ENCODE measurements at regions not wholly inside any gene's neighbourhood (a gene's known extent, or its start where the extent isn't known, plus 50 kb on each side); places are given as distances from the start of the nearest gene placed in this dataset.

GRCh38 chr3:34396288-34396687 lies 597.9 kb downstream of the PDCD6IP start:
- H3K4me1 ChIP-seq (ENCODE audit: insufficient read depth), result no peaks in the 10 kb centered on the region
- no peaks in the 10 kb centered on the region for H3K9me2 ChIP-seq (ENCODE audit: insufficient read depth)
- H3K36me3 ChIP-seq (ENCODE audit: insufficient read depth), result no peaks in the 10 kb centered on the region
- H3K4me2 ChIP-seq, result no peak overlapping the region
- no peaks in the 10 kb centered on the region for H3F3A ChIP-seq (replicated peaks; ENCODE audit: low read depth)
- DNase-seq (ENCODE audit: low spot score) (no peak), ATAC-seq (no peak)
- no peaks in the 10 kb centered on the region for H3K27me3 ChIP-seq (ENCODE audit: insufficient read depth)
- Mint-ChIP-seq H3K4me1 (no peaks in the 10 kb centered on the region), H3K9me3 (no peaks in the 10 kb centered on the region; the same call in 1 of the 3 replicates), H3K36me3 (ENCODE audit: low read depth) (no peaks in the 10 kb centered on the region; the same call in 2 of the 3 replicates), H3K4me3 (no peak overlapping the region), H3K27me3 (ENCODE audit: insufficient read depth, low read depth, poor library complexity) (peaks cover 8% of the 10 kb centered on the region), H3K27ac (no peak overlapping the region)
- H4K20me1 ChIP-seq (replicated peaks; ENCODE audit: insufficient read depth), result no peaks in the 10 kb centered on the region
- H3K79me2 ChIP-seq (replicated peaks; ENCODE audit: insufficient read depth), result no peaks in the 10 kb centered on the region
- H2AFZ ChIP-seq, result no peak overlapping the region
- no peak overlapping the region for H3K4me3 ChIP-seq
- no peak for TF ChIP-seq ZNF462 (CRISPR knock-in tag; IDR thresholded peaks at IDR 0.05)
- TF ChIP-seq EZH2phosphoT487 (IDR thresholded peaks at IDR 0.05; ENCODE audit: unreplicated experiment), result no peak
- no peak for TF ChIP-seq STAT1 (IDR thresholded peaks at IDR 0.05; ENCODE audit: unreplicated experiment)
- no peak for TF ChIP-seq ETS1 (IDR thresholded peaks at IDR 0.05)
- no peak for TF ChIP-seq POLR2AphosphoS5 (IDR thresholded peaks at IDR 0.05; ENCODE audit: low read depth)
- no peak for TF ChIP-seq EZH2 (IDR thresholded peaks at IDR 0.05; ENCODE audit: low read depth, unreplicated experiment)
- TF ChIP-seq REST (IDR thresholded peaks at IDR 0.05; ENCODE audit: unreplicated experiment), result no peak
- TF ChIP-seq ZNF114 (CRISPR knock-in tag; IDR thresholded peaks at IDR 0.05), result no peak
- TF ChIP-seq ZNF331 (CRISPR knock-in tag; IDR thresholded peaks at IDR 0.05; ENCODE audit: low read depth), result no peak
- no peak for TF ChIP-seq JUNB (IDR thresholded peaks at IDR 0.05; ENCODE audit: unreplicated experiment)
- TF ChIP-seq CTCF (conservative IDR thresholded peaks at IDR 0.05; ENCODE audit: low read depth in 2 of 2), result no peak
- TF ChIP-seq NANOG (IDR thresholded peaks at IDR 0.05; ENCODE audit: borderline replicate concordance), result no peak
- TF ChIP-seq CREB1 (CRISPR knock-in tag; IDR thresholded peaks at IDR 0.05; ENCODE audit: low read depth), result no peak
- H3K27ac ChIP-seq (ENCODE audit: low read depth), result no peak overlapping the region

Data from GM23338 (cell line).